ENCODE measurements at regions not wholly inside any gene's neighbourhood (a gene's known extent, or its start where the extent isn't known, plus 50 kb on each side); places are given as distances from the start of the nearest gene placed in this dataset.

- Histone ChIP-seq H3K4me3 (ENCODE audit: low read depth in 1 of 3, low read length in 3 of 3) (no peak overlapping the region), H3K4me1 (ENCODE audit: control insufficient read depth in 4 of 4, insufficient read depth in 4 of 4, low read length in 3 of 4) (peaks cover 0 to 11% (median 4%) of the 10 kb centered on the region in 4 donors), H3K27ac (ENCODE audit: low read depth in 1 of 2, low read length in 2 of 2) (no peak overlapping the region), H3K27me3 (ENCODE audit: control insufficient read depth in 4 of 4, insufficient read depth in 4 of 4, low read length in 3 of 4) (no peaks in the 10 kb centered on the region), H3K9me3 (ENCODE audit: control insufficient read depth in 4 of 4, low read length in 3 of 4) (peaks cover 0 to 2% (median 0%) of the 10 kb centered on the region in 4 donors), H3K36me3 (ENCODE audit: control insufficient read depth in 4 of 4, insufficient read depth in 3 of 4, low read depth in 1 of 4, low read length in 3 of 4) (no peaks in the 10 kb centered on the region), H3K9ac (ENCODE audit: low read depth in 1 of 2, low read length in 2 of 2) (no peak overlapping the region)
- TF ChIP-seq EGR1 (IDR thresholded peaks at IDR 0.05; ENCODE audit: low read depth in 2 of 2) (no peak), SP1 (IDR thresholded peaks at IDR 0.05) (no peak), ATF3 (IDR thresholded peaks at IDR 0.05) (no peak), TAF1 (conservative IDR thresholded peaks at IDR 0.05) (no peak), NR2F2 (IDR thresholded peaks at IDR 0.05) (no peak), HNF4G (IDR thresholded peaks at IDR 0.05) (no peak), RAD21 (IDR thresholded peaks at IDR 0.05) (no peak), FOXA2 (IDR thresholded peaks at IDR 0.05) (no peak), FOXA1 (IDR thresholded peaks at IDR 0.05) (no peak), RXRA (IDR thresholded peaks at IDR 0.05) (no peak), JUND (IDR thresholded peaks at IDR 0.05) (no peak), MAX (IDR thresholded peaks at IDR 0.05) (no peak), HNF4A (conservative IDR thresholded peaks at IDR 0.05) (no peak), CTCF (IDR thresholded peaks at IDR 0.05; ENCODE audit: low read depth, low read length, missing input control) (no peak), GABPA (IDR thresholded peaks at IDR 0.05 in 1 of 2, conservative IDR thresholded peaks at IDR 0.05 in 1 of 2) (no peak)
- TF ChIP-seq, protein P1, sequence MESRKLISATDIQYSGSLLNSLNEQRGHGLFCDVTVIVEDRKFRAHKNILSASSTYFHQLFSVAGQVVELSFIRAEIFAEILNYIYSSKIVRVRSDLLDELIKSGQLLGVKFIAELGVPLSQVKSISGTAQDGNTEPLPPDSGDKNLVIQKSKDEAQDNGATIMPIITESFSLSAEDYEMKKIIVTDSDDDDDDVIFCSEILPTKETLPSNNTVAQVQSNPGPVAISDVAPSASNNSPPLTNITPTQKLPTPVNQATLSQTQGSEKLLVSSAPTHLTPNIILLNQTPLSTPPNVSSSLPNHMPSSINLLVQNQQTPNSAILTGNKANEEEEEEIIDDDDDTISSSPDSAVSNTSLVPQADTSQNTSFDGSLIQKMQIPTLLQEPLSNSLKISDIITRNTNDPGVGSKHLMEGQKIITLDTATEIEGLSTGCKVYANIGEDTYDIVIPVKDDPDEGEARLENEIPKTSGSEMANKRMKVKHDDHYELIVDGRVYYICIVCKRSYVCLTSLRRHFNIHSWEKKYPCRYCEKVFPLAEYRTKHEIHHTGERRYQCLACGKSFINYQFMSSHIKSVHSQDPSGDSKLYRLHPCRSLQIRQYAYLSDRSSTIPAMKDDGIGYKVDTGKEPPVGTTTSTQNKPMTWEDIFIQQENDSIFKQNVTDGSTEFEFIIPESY (IDR thresholded peaks at IDR 0.05) = no peak
- TF ChIP-seq, protein P2, sequence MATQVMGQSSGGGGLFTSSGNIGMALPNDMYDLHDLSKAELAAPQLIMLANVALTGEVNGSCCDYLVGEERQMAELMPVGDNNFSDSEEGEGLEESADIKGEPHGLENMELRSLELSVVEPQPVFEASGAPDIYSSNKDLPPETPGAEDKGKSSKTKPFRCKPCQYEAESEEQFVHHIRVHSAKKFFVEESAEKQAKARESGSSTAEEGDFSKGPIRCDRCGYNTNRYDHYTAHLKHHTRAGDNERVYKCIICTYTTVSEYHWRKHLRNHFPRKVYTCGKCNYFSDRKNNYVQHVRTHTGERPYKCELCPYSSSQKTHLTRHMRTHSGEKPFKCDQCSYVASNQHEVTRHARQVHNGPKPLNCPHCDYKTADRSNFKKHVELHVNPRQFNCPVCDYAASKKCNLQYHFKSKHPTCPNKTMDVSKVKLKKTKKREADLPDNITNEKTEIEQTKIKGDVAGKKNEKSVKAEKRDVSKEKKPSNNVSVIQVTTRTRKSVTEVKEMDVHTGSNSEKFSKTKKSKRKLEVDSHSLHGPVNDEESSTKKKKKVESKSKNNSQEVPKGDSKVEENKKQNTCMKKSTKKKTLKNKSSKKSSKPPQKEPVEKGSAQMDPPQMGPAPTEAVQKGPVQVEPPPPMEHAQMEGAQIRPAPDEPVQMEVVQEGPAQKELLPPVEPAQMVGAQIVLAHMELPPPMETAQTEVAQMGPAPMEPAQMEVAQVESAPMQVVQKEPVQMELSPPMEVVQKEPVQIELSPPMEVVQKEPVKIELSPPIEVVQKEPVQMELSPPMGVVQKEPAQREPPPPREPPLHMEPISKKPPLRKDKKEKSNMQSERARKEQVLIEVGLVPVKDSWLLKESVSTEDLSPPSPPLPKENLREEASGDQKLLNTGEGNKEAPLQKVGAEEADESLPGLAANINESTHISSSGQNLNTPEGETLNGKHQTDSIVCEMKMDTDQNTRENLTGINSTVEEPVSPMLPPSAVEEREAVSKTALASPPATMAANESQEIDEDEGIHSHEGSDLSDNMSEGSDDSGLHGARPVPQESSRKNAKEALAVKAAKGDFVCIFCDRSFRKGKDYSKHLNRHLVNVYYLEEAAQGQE (IDR thresholded peaks at IDR 0.05) = no peak
- DNase-seq (ENCODE audit: low spot score) = no peak
- 90% methylated on average over 1 of the region's 1 CpG for WGBS
Observed at GRCh38 chr1:58317694-58318093, 228.8 kb downstream of the OMA1 start.

DNA sequence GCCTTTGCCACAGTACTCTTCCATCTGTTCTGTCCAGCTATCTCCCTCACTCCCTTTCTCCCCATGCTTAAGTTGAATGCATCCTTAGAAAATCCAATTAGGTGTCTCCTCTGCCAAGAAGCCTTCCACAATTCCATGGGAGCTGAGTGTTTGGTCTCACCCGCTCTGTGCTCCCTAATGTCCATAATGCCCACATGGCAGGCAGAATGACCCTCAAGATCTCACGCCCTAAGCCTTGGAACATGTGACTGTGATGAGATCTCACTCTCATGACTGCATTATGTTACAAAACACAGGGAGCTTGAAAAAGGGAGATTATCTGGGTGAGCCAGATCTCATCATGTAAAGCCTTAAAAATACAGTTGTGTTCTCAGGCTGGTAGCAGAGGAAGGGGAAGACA lies 229.4 kb downstream of the OMA1 start:
- DNase-seq (ENCODE audit: low spot score) = no peak
- H3K36me3 ChIP-seq (ENCODE audit: control insufficient read depth in 4 of 4, insufficient read depth in 3 of 4, low read depth in 1 of 4, low read length in 3 of 4) = no peaks in the 10 kb centered on the region
- no peak overlapping the region for H3K9ac ChIP-seq (ENCODE audit: low read depth in 1 of 2, low read length in 2 of 2)
- peaks cover 0 to 11% (median 4%) of the 10 kb centered on the region in 4 donors for H3K4me1 ChIP-seq (ENCODE audit: control insufficient read depth in 4 of 4, insufficient read depth in 4 of 4, low read length in 3 of 4)
- no peak overlapping the region for H3K27ac ChIP-seq (ENCODE audit: low read depth in 1 of 2, low read length in 2 of 2)
- H3K27me3 ChIP-seq (ENCODE audit: control insufficient read depth in 4 of 4, insufficient read depth in 4 of 4, low read length in 3 of 4) = no peaks in the 10 kb centered on the region
- no peak overlapping the region for H3K4me3 ChIP-seq (ENCODE audit: low read depth in 1 of 3, low read length in 3 of 3)
- H3K9me3 ChIP-seq (ENCODE audit: control insufficient read depth in 4 of 4, low read length in 3 of 4) = peaks cover 0 to 2% (median 0%) of the 10 kb centered on the region in 4 donors
- no peak for TF ChIP-seq SP1 (IDR thresholded peaks at IDR 0.05)
- TF ChIP-seq FOXA2 (IDR thresholded peaks at IDR 0.05) = no peak
- TF ChIP-seq YY1 (IDR thresholded peaks at IDR 0.05) = no peak
- TF ChIP-seq NR2F2 (IDR thresholded peaks at IDR 0.05) = no peak
- no peak for TF ChIP-seq JUND (IDR thresholded peaks at IDR 0.05)
- TF ChIP-seq ATF3 (IDR thresholded peaks at IDR 0.05) = no peak
- TF ChIP-seq, protein P2 (IDR thresholded peaks at IDR 0.05) = no peak
- TF ChIP-seq HNF4A (conservative IDR thresholded peaks at IDR 0.05) = no peak
- no peak for TF ChIP-seq FOXA1 (IDR thresholded peaks at IDR 0.05)
- TF ChIP-seq HNF4G (IDR thresholded peaks at IDR 0.05) = no peak
- no peak for TF ChIP-seq EGR1 (IDR thresholded peaks at IDR 0.05; ENCODE audit: low read depth in 2 of 2)
- TF ChIP-seq MAX (IDR thresholded peaks at IDR 0.05) = no peak
- no peak for TF ChIP-seq GABPA (IDR thresholded peaks at IDR 0.05 in 1 of 2, conservative IDR thresholded peaks at IDR 0.05 in 1 of 2)
- WGBS = 95% methylated on average over 2 of the region's 2 CpGs

Measured in liver (tissue), 8 donors.